Uterus (tissue), 2 donors: ENCODE measurements at regions not wholly inside any gene's neighbourhood (a gene's known extent, or its start where the extent isn't known, plus 50 kb on each side); places are given as distances from the start of the nearest gene placed in this dataset.

ENCODE experiments used
- CTCF ChIP-seq, 4 experiments: fragments of 200-600 bp in 2 of 4; fragments of 450-650 bp in 2 of 4; sonication (generic) in 2 of 4; IDR thresholded peaks; one replicate each; pipeline ENCODE4 v1.5.1; 2016 to 2019; ENCODE audit warnings: antibody characterized with exemption in 4 of 4, mild to moderate bottlenecking in 2 of 4, moderate library complexity in 1 of 4
- POLR2A ChIP-seq, 2 donors: fragments of 450-650 bp; IDR thresholded peaks; one replicate each; pipeline ENCODE4 v1.6.1; 2016; ENCODE audit warnings: antibody characterized with exemption in 2 of 2, mild to moderate bottlenecking in 1 of 2, moderate library complexity in 1 of 2

DNA sequence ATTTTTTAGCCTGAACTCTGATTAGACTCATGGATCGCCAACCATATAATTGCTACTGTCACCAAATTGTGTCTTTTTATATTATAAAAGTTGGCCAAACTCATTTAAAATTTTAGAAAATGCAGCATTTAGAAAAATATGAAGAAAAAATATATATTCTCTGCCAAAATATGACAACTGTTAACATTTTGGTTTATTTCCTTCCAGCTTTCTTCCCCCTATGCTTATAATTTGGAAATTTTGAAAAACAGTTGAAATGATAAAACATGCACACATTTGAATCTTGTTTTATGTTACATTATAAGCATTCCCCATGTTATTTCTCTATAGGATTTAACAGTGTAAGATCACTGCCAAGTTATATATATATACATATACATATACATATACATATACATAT, 1112.8 kb downstream of the TUSC7 start:
- no peak for TF ChIP-seq CTCF (IDR thresholded peaks at IDR 0.05)
- no peak for TF ChIP-seq POLR2A (IDR thresholded peaks at IDR 0.05)
